ENCODE measurements at regions not wholly inside any gene's neighbourhood (a gene's known extent, or its start where the extent isn't known, plus 50 kb on each side); places are given as distances from the start of the nearest gene placed in this dataset.
"Not testable (repeated sequence)": the region's sequence is repeated elsewhere in the genome, so short reads cannot be mapped to it uniquely, and the experiment has no call there.

GRCh38 chr2:175852879-175853615, 149.0 kb downstream of the LNPK start:
- H3K4me1 ChIP-seq: peaks cover 0 to 8% of the 10 kb centered on the region in 2 donors
- no peak for DNase-seq (ENCODE audit: low spot score)
- H3K27ac ChIP-seq: no peak overlapping the region
- no peak overlapping the region for H3K4me3 ChIP-seq
- no peaks in the 10 kb centered on the region for H3K27me3 ChIP-seq
- H3K36me3 ChIP-seq: no peaks in the 10 kb centered on the region
- TF ChIP-seq CTCF (IDR thresholded peaks at IDR 0.05): no peak
- no peaks in the 10 kb centered on the region for H3K9me3 ChIP-seq

GRCh38 chr2:175847128-175847527, 154.9 kb downstream of the LNPK start:
- H3K27ac ChIP-seq: no peak overlapping the region
- DNase-seq (ENCODE audit: low spot score): no peak
- TF ChIP-seq CTCF (IDR thresholded peaks at IDR 0.05): no peak
- no peaks in the 10 kb centered on the region for H3K9me3 ChIP-seq
- no peaks in the 10 kb centered on the region for H3K36me3 ChIP-seq
- no peaks in the 10 kb centered on the region for H3K27me3 ChIP-seq
- no peaks in the 10 kb centered on the region for H3K4me1 ChIP-seq
- H3K4me3 ChIP-seq: no peak overlapping the region

GRCh38 chr2:175844169-175844568, 157.9 kb downstream of the LNPK start:
- no peak overlapping the region for H3K27ac ChIP-seq
- no peak overlapping the region for H3K4me3 ChIP-seq
- H3K9me3 ChIP-seq: no peaks in the 10 kb centered on the region
- TF ChIP-seq CTCF (IDR thresholded peaks at IDR 0.05): no peak
- H3K36me3 ChIP-seq: no peaks in the 10 kb centered on the region
- H3K27me3 ChIP-seq: no peaks in the 10 kb centered on the region
- no peaks in the 10 kb centered on the region for H3K4me1 ChIP-seq
- no peak for DNase-seq (ENCODE audit: low spot score)

- Histone ChIP-seq H3K9me3 (no peaks in the 10 kb centered on the region), H3K4me1 (no peaks in the 10 kb centered on the region), H3K27me3 (no peaks in the 10 kb centered on the region), H3K27ac (no peak overlapping the region), H3K4me3 (no peak overlapping the region), H3K36me3 (no peaks in the 10 kb centered on the region)
- no peak for DNase-seq (ENCODE audit: low spot score)
- TF ChIP-seq CTCF (IDR thresholded peaks at IDR 0.05): no peak
Measured at GRCh38 chr2:175843625-175844024, 158.4 kb downstream of the LNPK start.

GRCh38 chr2:175842996-175843395, 159.1 kb downstream of the LNPK start:
- Histone ChIP-seq H3K27me3 (no peaks in the 10 kb centered on the region), H3K27ac (no peak overlapping the region), H3K4me3 (no peak overlapping the region), H3K4me1 (no peaks in the 10 kb centered on the region), H3K9me3 (no peaks in the 10 kb centered on the region), H3K36me3 (no peaks in the 10 kb centered on the region)
- no peak for DNase-seq (ENCODE audit: low spot score)
- TF ChIP-seq CTCF (IDR thresholded peaks at IDR 0.05): no peak

- H3K27ac ChIP-seq; H3K27me3 ChIP-seq; DNase-seq (ENCODE audit: low spot score); H3K4me3 ChIP-seq; H3K4me1 ChIP-seq; H3K36me3 ChIP-seq; H3K9me3 ChIP-seq: not testable (repeated sequence)
Measured at GRCh38 chr2:175840765-175841164, 161.3 kb downstream of the LNPK start.

Measured in right atrium auricular region (tissue), 2 donors.